ENCODE measurements at regions not wholly inside any gene's neighbourhood (a gene's known extent, or its start where the extent isn't known, plus 50 kb on each side); places are given as distances from the start of the nearest gene placed in this dataset.

GRCh38 chr7:108839076-108839475 lies 269.4 kb downstream of the DNAJB9 start:
- Histone ChIP-seq H3K4me3 (no peak overlapping the region), H2AFZ (ENCODE audit: control insufficient read depth, low read depth, low read length) (no peak overlapping the region), H4K20me1 (ENCODE audit: control insufficient read depth, insufficient read depth) (no peaks in the 10 kb centered on the region), H3K9ac (ENCODE audit: control insufficient read depth, insufficient read depth, low read length) (no peak overlapping the region), H3K9me3 (replicated peaks; ENCODE audit: control insufficient read depth, insufficient read depth, low read length) (no peaks in the 10 kb centered on the region), H3K27ac (ENCODE audit: control insufficient read depth, insufficient read depth) (no peak overlapping the region), H3K36me3 (ENCODE audit: control insufficient read depth in 2 of 2, insufficient read depth in 2 of 2, low read length in 1 of 2) (no peaks in the 10 kb centered on the region), H3K4me2 (ENCODE audit: control insufficient read depth, insufficient read depth) (no peak overlapping the region), H3K27me3 (replicated peaks in 1 of 2; ENCODE audit: control insufficient read depth in 2 of 2, insufficient read depth in 2 of 2, low read length in 1 of 2) (no peaks in the 10 kb centered on the region), H3K4me1 (ENCODE audit: control insufficient read depth, insufficient read depth, low read length) (no peaks in the 10 kb centered on the region), H3K79me2 (ENCODE audit: control insufficient read depth, insufficient read depth, low read length) (no peaks in the 10 kb centered on the region)
- DNase-seq (ENCODE audit: low read depth, low spot score) (no peak), ATAC-seq (no peak), FAIRE-seq (no peak)
- CTCF ChIA-PET = no interaction called here
- SMC1A ChIA-PET (ENCODE audit: uncharacterized antibody, unreplicated experiment) = no interaction called here
- WGBS (ENCODE audit: insufficient coverage, insufficient replicate concordance, low lambda C conversion rate, missing lambda C conversion rate) = 17% methylated on average over 3 of the region's 3 CpGs
- BruUV-seq (replicated peaks) = no TSS peak
- in situ Hi-C loops (cut with MboI) = no loop called here
- intact Hi-C loops (cut with micrococcal nuclease; ENCODE audit: unreplicated experiment) = no loop called here
- POLR2A ChIA-PET = no interaction called here
- RAD21 ChIA-PET (ENCODE audit: unreplicated experiment) = no interaction called here
- TF ChIP-seq NKRF (conservative IDR thresholded peaks at IDR 0.05) = no peak
- TF ChIP-seq ATF7 (IDR thresholded peaks at IDR 0.05; ENCODE audit: low read depth) = no peak
- no peak for TF ChIP-seq BCLAF1 (IDR thresholded peaks at IDR 0.05)
- no peak for TF ChIP-seq IKZF2 (IDR thresholded peaks at IDR 0.05)
- no peak for TF ChIP-seq ZZZ3 (IDR thresholded peaks at IDR 0.05; ENCODE audit: control insufficient read depth, insufficient read length, low read depth)
- no peak for TF ChIP-seq POLR2A (IDR thresholded peaks at IDR 0.05; ENCODE audit: low read depth, low read length)
- TF ChIP-seq IRF4 (IDR thresholded peaks at IDR 0.05; ENCODE audit: low read depth, low read length) = no peak
- no peak for TF ChIP-seq MAX (IDR thresholded peaks at IDR 0.05; ENCODE audit: low read depth, low read length)
